Upper lobe of left lung (tissue), 6 donors: ENCODE measurements at regions not wholly inside any gene's neighbourhood (a gene's known extent, or its start where the extent isn't known, plus 50 kb on each side); places are given as distances from the start of the nearest gene placed in this dataset.
A peak's percentile ranks its signal among the peaks of the same experiment; 100 is the strongest.

Source experiments
- ATAC-seq, 2 donors: fragments of 200-7000 bp; cut with Tn5 transposase; one replicate each; pipeline ENCODE4 v1.9.1; 2022; ENCODE audit warnings: mild to moderate bottlenecking in 2 of 2, moderate library complexity in 2 of 2; ENCODE audit not compliant: low FRiP score in 2 of 2
- DNase-seq, 2 donors: peaks; one replicate each; pipeline ENCODE4 v3.0.0-alpha.2; 2019 to 2020
- H3K27ac ChIP-seq, 4 donors: fragments of 200-600 bp; sonication (generic); one replicate each; pipeline ENCODE4 v1.5.1; 2016 to 2019
- H3K27me3 ChIP-seq, 4 donors: fragments of 200-600 bp; sonication (generic); one replicate each; pipeline ENCODE4 v1.5.1; 2017 to 2019
- H3K36me3 ChIP-seq, 4 donors: fragments of 200-600 bp; sonication (generic); one replicate each; pipeline ENCODE4 v1.5.1; 2016 to 2019
- H3K4me1 ChIP-seq, 4 donors: fragments of 200-600 bp; sonication (generic); one replicate each; pipeline ENCODE4 v1.5.1; 2018 to 2019
- H3K4me3 ChIP-seq, 4 donors: fragments of 200-600 bp; sonication (generic); one replicate each; pipeline ENCODE4 v1.5.1; 2017 to 2019; ENCODE audit warnings: mild to moderate bottlenecking in 2 of 4, moderate library complexity in 1 of 4
- H3K9me3 ChIP-seq, 4 donors: fragments of 200-600 bp; sonication (generic); one replicate each; pipeline ENCODE4 v1.5.1; 2018 to 2019
- CTCF ChIP-seq, 6 experiments: fragments of 450-650 bp in 4 of 6; fragments of 200-600 bp in 2 of 6; sonication (generic) in 2 of 6; IDR thresholded peaks; one replicate each; pipeline ENCODE4 v1.5.1; 2016 to 2019; ENCODE audit warnings: antibody characterized with exemption in 6 of 6
- EP300 ChIP-seq, 4 donors: sonication (generic); formaldehyde crosslinking; IDR thresholded peaks; one replicate each; pipeline ENCODE4 v1.5.1; 2017; ENCODE audit warnings: antibody characterized with exemption in 4 of 4, control low read depth in 2 of 4
- POLR2A ChIP-seq, 4 donors: fragments of 450-650 bp; IDR thresholded peaks; one replicate each; pipeline ENCODE4 v1.5.1; 2016 to 2017; ENCODE audit warnings: antibody characterized with exemption in 4 of 4, mild to moderate bottlenecking in 2 of 4
- POLR2AphosphoS5 ChIP-seq, 2 donors: sonication (generic); formaldehyde crosslinking; IDR thresholded peaks; one replicate each; pipeline ENCODE4 v1.5.1; 2017; ENCODE audit warnings: antibody characterized with exemption in 2 of 2
- WGBS, 2 donors: methylation state at CpG; one replicate each; pipeline ENCODE4 v1.1.5; 2017 to 2018; 5-methylcytosine and 5-hydroxymethylcytosine counted together
- donor health status: DM: no; HTN: no; CAD: no; lungs with moderate emphysema.
- donor health status: DM: no; HTN: yes; CAD: no; lungs with severe emphysema.

DNA sequence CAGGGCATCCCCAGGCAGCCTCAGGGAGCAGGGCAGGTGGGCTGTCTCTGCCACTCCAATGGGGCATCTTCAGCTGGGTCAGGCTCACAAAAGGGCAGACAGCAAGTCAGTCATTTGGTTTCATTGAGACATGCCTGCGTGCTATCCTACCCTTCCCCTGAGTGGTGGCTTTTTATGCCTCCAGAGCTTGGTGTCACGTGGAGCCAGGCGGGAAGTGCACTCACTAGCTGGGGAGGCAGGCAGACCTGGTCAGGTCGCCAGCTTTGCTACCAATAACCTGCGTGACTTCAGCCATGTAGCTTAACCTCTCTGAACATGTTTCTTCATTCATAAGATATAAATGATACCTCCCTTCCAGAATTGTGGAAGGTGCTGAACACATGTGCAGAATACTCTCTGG lies 415.0 kb downstream of the SOX9 start:
- H3K9me3 ChIP-seq = no peaks in the 10 kb centered on the region
- H3K36me3 ChIP-seq = no peaks in the 10 kb centered on the region
- TF ChIP-seq POLR2A (IDR thresholded peaks at IDR 0.05) = no peak
- 96 to 100% methylated on average over 2 to 5 of the region's 5 CpGs for WGBS, 2 donors
- ATAC-seq (no peak), DNase-seq (no peak)
- no peak overlapping the region for H3K4me3 ChIP-seq
- no peak overlapping the region for H3K27ac ChIP-seq
- peaks cover 3 to 9% (median 8%) of the 10 kb centered on the region in 4 donors for H3K4me1 ChIP-seq
- H3K27me3 ChIP-seq = no peaks in the 10 kb centered on the region

GRCh38 chr17:72536788-72537187 lies 416.0 kb downstream of the SOX9 start:
- Histone ChIP-seq H3K27ac (no peak overlapping the region), H3K36me3 (no peaks in the 10 kb centered on the region), H3K4me1 (peaks cover 3 to 9% (median 8%) of the 10 kb centered on the region in 4 donors), H3K27me3 (no peaks in the 10 kb centered on the region), H3K9me3 (no peaks in the 10 kb centered on the region), H3K4me3 (no peak overlapping the region)
- DNase-seq (no peak), ATAC-seq (no peak)
- TF ChIP-seq CTCF (IDR thresholded peaks at IDR 0.05) = no peak
- no peak for TF ChIP-seq POLR2AphosphoS5 (IDR thresholded peaks at IDR 0.05)
- 71 to 79% methylated on average over 2 to 9 of the region's 9 CpGs for WGBS, 2 donors

DNA sequence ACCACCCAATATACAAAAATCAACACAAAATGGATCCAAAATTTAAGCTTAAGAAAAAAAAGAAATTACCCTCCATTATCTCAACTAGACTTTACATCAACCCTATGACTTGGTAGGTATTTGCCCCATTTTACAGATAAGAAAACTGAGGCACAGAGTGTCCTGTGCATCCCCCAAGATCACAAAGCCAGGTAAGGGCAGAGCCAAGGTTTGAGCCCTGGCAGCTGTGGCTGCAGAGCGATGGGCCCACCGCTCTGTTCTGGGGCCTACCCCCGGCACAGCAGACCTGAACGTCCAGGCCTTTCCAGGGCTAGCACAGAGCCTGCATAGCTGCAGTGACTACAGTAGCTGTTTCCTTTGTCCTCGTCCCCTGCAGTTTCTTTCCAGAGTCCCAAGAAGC lies 417.6 kb downstream of the SOX9 start:
- Histone ChIP-seq H3K4me3 (no peak overlapping the region), H3K27ac (no peak overlapping the region), H3K9me3 (no peaks in the 10 kb centered on the region), H3K4me1 (peaks cover 3 to 9% (median 8%) of the 10 kb centered on the region in 4 donors), H3K36me3 (no peaks in the 10 kb centered on the region), H3K27me3 (no peaks in the 10 kb centered on the region)
- DNase-seq (no peak), ATAC-seq (no peak)
- 89 to 93% methylated on average over 4 to 5 of the region's 5 CpGs for WGBS, 2 donors
- TF ChIP-seq CTCF (IDR thresholded peaks at IDR 0.05) (no peak), POLR2AphosphoS5 (IDR thresholded peaks at IDR 0.05) (no peak), EP300 (IDR thresholded peaks at IDR 0.05) (no peak), POLR2A (IDR thresholded peaks at IDR 0.05) (no peak)

- DNase-seq (no peak), ATAC-seq (no peak)
- no peaks in the 10 kb centered on the region for H3K36me3 ChIP-seq
- H3K27ac ChIP-seq = no peak overlapping the region
- no peak overlapping the region for H3K4me3 ChIP-seq
- 89 to 91% methylated on average over 9 to 13 of the region's 13 CpGs for WGBS, 2 donors
- peaks cover 3 to 9% (median 8%) of the 10 kb centered on the region in 4 donors for H3K4me1 ChIP-seq
- H3K9me3 ChIP-seq = no peaks in the 10 kb centered on the region
- TF ChIP-seq POLR2AphosphoS5 (IDR thresholded peaks at IDR 0.05) (no peak), EP300 (IDR thresholded peaks at IDR 0.05) (no peak), POLR2A (IDR thresholded peaks at IDR 0.05) (no peak)
- H3K27me3 ChIP-seq = no peaks in the 10 kb centered on the region
Measured at GRCh38 chr17:72538901-72539352, 418.1 kb downstream of the SOX9 start.

DNA sequence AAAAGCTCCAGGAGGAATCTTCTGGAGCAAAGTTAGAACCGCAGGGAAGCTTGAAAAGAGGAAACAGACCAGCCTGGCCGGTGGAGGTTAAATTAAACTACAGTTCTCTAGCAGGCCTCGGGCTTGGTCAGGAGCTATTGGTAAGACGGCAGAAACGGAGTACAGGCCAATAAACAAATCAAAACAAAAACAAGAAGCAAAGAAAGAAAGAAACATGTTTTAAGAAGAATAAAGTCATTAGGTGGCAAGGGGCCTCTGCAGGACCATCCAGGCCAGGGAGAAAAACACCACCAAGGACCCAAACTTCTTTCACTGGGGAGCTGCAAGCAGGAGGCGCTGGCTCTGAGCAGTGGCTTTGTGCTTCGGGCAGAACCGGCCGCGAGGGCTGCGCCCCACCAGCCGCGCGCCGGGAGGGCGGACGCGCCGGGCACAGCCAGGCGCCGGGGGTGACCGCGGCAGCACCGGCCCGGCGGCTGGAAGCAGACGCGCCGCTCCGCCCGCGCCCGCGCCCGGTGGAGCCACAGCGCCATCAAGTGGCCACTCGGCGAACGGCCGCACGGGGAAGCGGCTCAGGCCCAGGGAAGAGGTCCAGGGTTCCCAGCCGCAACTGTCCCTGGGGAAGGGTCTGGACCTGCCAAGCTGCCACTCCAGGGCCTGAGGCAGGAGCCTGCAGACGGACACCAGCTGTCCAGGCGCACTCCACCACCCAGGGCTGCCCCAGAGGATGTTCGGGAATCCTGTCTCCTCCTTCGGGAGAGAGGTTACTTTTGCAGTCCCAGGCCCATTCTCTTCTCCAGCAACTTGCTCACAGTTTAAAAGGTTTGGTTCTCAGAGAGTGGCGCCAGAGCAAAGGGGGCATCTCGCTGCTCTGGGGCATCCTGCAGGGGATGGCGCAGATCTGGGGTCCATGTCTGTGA lies 419.4 kb downstream of the SOX9 start:
- H3K36me3 ChIP-seq = no peaks in the 10 kb centered on the region
- H3K27me3 ChIP-seq = no peaks in the 10 kb centered on the region
- ATAC-seq (peak; percentile 85 to 97), DNase-seq (peak; percentile 69 to 96)
- H3K4me3 ChIP-seq = peak overlapping the region in 2 of 4 donors; percentile 30 to 33
- no peak for TF ChIP-seq POLR2AphosphoS5 (IDR thresholded peaks at IDR 0.05)
- peak; percentile 91 to 99 (median 96) for TF ChIP-seq CTCF (IDR thresholded peaks at IDR 0.05)
- no peaks in the 10 kb centered on the region for H3K9me3 ChIP-seq
- WGBS, 2 donors = 20 to 25% methylated on average over 20 to 21 of the region's 50 CpGs
- H3K4me1 ChIP-seq = peaks cover 3 to 9% (median 8%) of the 10 kb centered on the region in 4 donors
- H3K27ac ChIP-seq = no peak overlapping the region

DNA sequence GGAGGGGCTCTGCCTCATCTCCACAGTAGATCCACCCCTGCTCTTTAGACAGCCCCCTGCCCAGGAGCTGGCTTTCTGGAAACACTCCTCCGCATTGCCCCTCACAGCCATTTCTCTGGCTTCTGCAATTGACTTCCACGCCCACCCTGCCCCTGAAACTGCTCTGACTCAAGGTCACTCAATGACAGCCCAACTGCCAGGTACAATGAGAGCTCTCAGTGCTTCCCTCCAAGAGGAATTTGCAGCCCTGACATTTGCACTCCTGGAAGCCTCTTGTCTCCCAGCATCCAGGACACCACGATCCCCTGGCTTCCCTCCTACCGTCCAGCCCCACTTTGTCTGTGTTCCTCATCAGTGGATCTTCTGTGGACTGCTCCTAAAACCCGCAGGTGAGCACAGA lies 421.5 kb downstream of the SOX9 start:
- WGBS, 2 donors = 81 to 85% methylated on average over 5 of the region's 5 CpGs

More for the DNA sequence above, 421.5 kb downstream of the SOX9 start:
- H3K9me3 ChIP-seq = no peaks in the 10 kb centered on the region
- no peak for TF ChIP-seq POLR2A (IDR thresholded peaks at IDR 0.05)
- no peak for TF ChIP-seq POLR2AphosphoS5 (IDR thresholded peaks at IDR 0.05)
- no peak for TF ChIP-seq EP300 (IDR thresholded peaks at IDR 0.05)
- no peak for TF ChIP-seq CTCF (IDR thresholded peaks at IDR 0.05)
- no peaks in the 10 kb centered on the region for H3K27me3 ChIP-seq
- no peak overlapping the region for H3K4me3 ChIP-seq
- DNase-seq = no peak
- H3K27ac ChIP-seq = no peak overlapping the region
- no peak for ATAC-seq
- no peaks in the 10 kb centered on the region for H3K36me3 ChIP-seq
- H3K4me1 ChIP-seq = peaks cover 3 to 9% (median 8%) of the 10 kb centered on the region in 4 donors
